ENCODE measurements at regions not wholly inside any gene's neighbourhood (a gene's known extent, or its start where the extent isn't known, plus 50 kb on each side); places are given as distances from the start of the nearest gene placed in this dataset.

GRCh38 chr2:106706283-106706682 lies 179.7 kb downstream of the ST6GAL2 start:
- H2AFZ ChIP-seq (ENCODE audit: low read length) = no peak overlapping the region
- no peaks in the 10 kb centered on the region for H3F3A ChIP-seq (ENCODE audit: low read depth)
- TF ChIP-seq EZH2phosphoT487 (IDR thresholded peaks at IDR 0.05; ENCODE audit: borderline replicate concordance) (no peak), CTCF (conservative IDR thresholded peaks at IDR 0.05; ENCODE audit: low read length) (no peak)
- no peaks in the 10 kb centered on the region for H3K9me3 ChIP-seq (ENCODE audit: insufficient read depth, low read depth, low read length)
- H3K4me1 ChIP-seq (ENCODE audit: insufficient read depth, low read length, poor library complexity, severe bottlenecking) = peaks cover 7% of the 10 kb centered on the region
- no peaks in the 10 kb centered on the region for H3K9me2 ChIP-seq (replicated peaks; ENCODE audit: low read depth, low read length)
- H4K20me1 ChIP-seq (ENCODE audit: insufficient read depth, low read length, poor library complexity, severe bottlenecking) = no peaks in the 10 kb centered on the region
- no peak overlapping the region for H3K9ac ChIP-seq (ENCODE audit: low read depth, low read length, poor library complexity, severe bottlenecking)
- no peak overlapping the region for H3K4me3 ChIP-seq (ENCODE audit: low read length, poor library complexity, severe bottlenecking)
- no peaks in the 10 kb centered on the region for H3K79me2 ChIP-seq (ENCODE audit: insufficient read depth, low read length)
- H3K4me2 ChIP-seq (ENCODE audit: low read depth, low read length, poor library complexity, severe bottlenecking) = no peak overlapping the region
- H3K27me3 ChIP-seq (ENCODE audit: insufficient read depth, low read length, poor library complexity, severe bottlenecking) = no peaks in the 10 kb centered on the region
- H3K36me3 ChIP-seq (ENCODE audit: insufficient read depth, low read length) = no peaks in the 10 kb centered on the region

- Histone ChIP-seq H4K20me1 (ENCODE audit: insufficient read depth, low read length, poor library complexity, severe bottlenecking) (no peaks in the 10 kb centered on the region), H3K9me2 (replicated peaks; ENCODE audit: low read depth, low read length) (no peaks in the 10 kb centered on the region), H3K36me3 (ENCODE audit: insufficient read depth, low read length) (no peaks in the 10 kb centered on the region), H3K4me1 (ENCODE audit: insufficient read depth, low read length, poor library complexity, severe bottlenecking) (no peaks in the 10 kb centered on the region), H3K4me2 (ENCODE audit: low read depth, low read length, poor library complexity, severe bottlenecking) (no peak overlapping the region), H3K9ac (ENCODE audit: low read depth, low read length, poor library complexity, severe bottlenecking) (no peak overlapping the region), H3K79me2 (ENCODE audit: insufficient read depth, low read length) (no peaks in the 10 kb centered on the region), H3F3A (ENCODE audit: low read depth) (no peaks in the 10 kb centered on the region), H3K4me3 (ENCODE audit: low read length, poor library complexity, severe bottlenecking) (no peak overlapping the region), H2AFZ (ENCODE audit: low read length) (no peak overlapping the region), H3K9me3 (ENCODE audit: insufficient read depth, low read depth, low read length) (no peaks in the 10 kb centered on the region), H3K27me3 (ENCODE audit: insufficient read depth, low read length, poor library complexity, severe bottlenecking) (no peaks in the 10 kb centered on the region)
- TF ChIP-seq EZH2phosphoT487 (IDR thresholded peaks at IDR 0.05; ENCODE audit: borderline replicate concordance) = no peak
- no peak for TF ChIP-seq CTCF (conservative IDR thresholded peaks at IDR 0.05; ENCODE audit: low read length)
These were observed 177.8 kb downstream of the ST6GAL2 start for GRCh38 chr2:106708209-106708608.

GRCh38 chr2:106709229-106709628 lies 176.7 kb downstream of the ST6GAL2 start:
- Histone ChIP-seq H4K20me1 (ENCODE audit: insufficient read depth, low read length, poor library complexity, severe bottlenecking) (no peaks in the 10 kb centered on the region), H3K4me2 (ENCODE audit: low read depth, low read length, poor library complexity, severe bottlenecking) (no peak overlapping the region), H3K79me2 (ENCODE audit: insufficient read depth, low read length) (no peaks in the 10 kb centered on the region), H3K36me3 (ENCODE audit: insufficient read depth, low read length) (no peaks in the 10 kb centered on the region), H3K9ac (ENCODE audit: low read depth, low read length, poor library complexity, severe bottlenecking) (no peak overlapping the region), H3K9me2 (replicated peaks; ENCODE audit: low read depth, low read length) (no peaks in the 10 kb centered on the region), H3K27me3 (ENCODE audit: insufficient read depth, low read length, poor library complexity, severe bottlenecking) (no peaks in the 10 kb centered on the region), H3K4me3 (ENCODE audit: low read length, poor library complexity, severe bottlenecking) (no peak overlapping the region), H3F3A (ENCODE audit: low read depth) (no peaks in the 10 kb centered on the region), H3K4me1 (ENCODE audit: insufficient read depth, low read length, poor library complexity, severe bottlenecking) (no peaks in the 10 kb centered on the region), H2AFZ (ENCODE audit: low read length) (no peak overlapping the region), H3K9me3 (ENCODE audit: insufficient read depth, low read depth, low read length) (no peaks in the 10 kb centered on the region)
- TF ChIP-seq CTCF (conservative IDR thresholded peaks at IDR 0.05; ENCODE audit: low read length) (no peak), EZH2phosphoT487 (IDR thresholded peaks at IDR 0.05; ENCODE audit: borderline replicate concordance) (no peak)

Data from Loucy (cell line).